Thymus (tissue), 11 donors: ENCODE measurements at regions not wholly inside any gene's neighbourhood (a gene's known extent, or its start where the extent isn't known, plus 50 kb on each side); places are given as distances from the start of the nearest gene placed in this dataset.
A peak's percentile ranks its signal among the peaks of the same experiment; 100 is the strongest.

Experiments
- DNase-seq, 9 donors: peaks; one replicate each; pipeline ENCODE4 v3.0.0-alpha.2; 2013; ENCODE audit warnings: low spot score in 9 of 9, low read depth in 6 of 9, missing footprints in 1 of 9
- H3K27ac ChIP-seq, 2 donors: one replicate each; pipeline ENCODE4 v1.5.1; 2013; ENCODE audit warnings: control low read depth in 1 of 2, low read depth in 1 of 2, low read length in 1 of 2, mild to moderate bottlenecking in 1 of 2, moderate library complexity in 1 of 2
- H3K27me3 ChIP-seq, 2 donors: one replicate each; pipeline ENCODE4 v1.5.1; 2013; ENCODE audit warnings: low read length in 1 of 2; ENCODE audit not compliant: control insufficient read depth in 2 of 2, insufficient read depth in 1 of 2
- H3K36me3 ChIP-seq, 2 donors: one replicate each; pipeline ENCODE4 v1.5.1; 2013; ENCODE audit warnings: low read length in 1 of 2, mild to moderate bottlenecking in 1 of 2, moderate library complexity in 1 of 2; ENCODE audit not compliant: control insufficient read depth in 2 of 2, insufficient read depth in 2 of 2
- H3K4me1 ChIP-seq, 2 donors: one replicate each; pipeline ENCODE4 v1.5.1; 2013; ENCODE audit warnings: low read length in 2 of 2; ENCODE audit not compliant: control insufficient read depth in 2 of 2, insufficient read depth in 2 of 2
- H3K4me3 ChIP-seq, 2 donors: one replicate each; pipeline ENCODE4 v1.5.1; 2013; ENCODE audit warnings: low read length in 2 of 2, control low read depth in 1 of 2, mild to moderate bottlenecking in 1 of 2
- H3K9me3 ChIP-seq, 2 donors: one replicate each; pipeline ENCODE4 v1.5.1; 2013; ENCODE audit warnings: low read length in 1 of 2, mild to moderate bottlenecking in 1 of 2; ENCODE audit not compliant: control insufficient read depth in 2 of 2, insufficient read depth in 1 of 2
- WGBS: extraction: QIAGEN DNeasy Blood & Tissue Kit; methylation state at CpG from one replicate; pipeline ENCODE4 v1.1.7; 2013; 5-methylcytosine and 5-hydroxymethylcytosine counted together
- donor health status: healthy.

DNA sequence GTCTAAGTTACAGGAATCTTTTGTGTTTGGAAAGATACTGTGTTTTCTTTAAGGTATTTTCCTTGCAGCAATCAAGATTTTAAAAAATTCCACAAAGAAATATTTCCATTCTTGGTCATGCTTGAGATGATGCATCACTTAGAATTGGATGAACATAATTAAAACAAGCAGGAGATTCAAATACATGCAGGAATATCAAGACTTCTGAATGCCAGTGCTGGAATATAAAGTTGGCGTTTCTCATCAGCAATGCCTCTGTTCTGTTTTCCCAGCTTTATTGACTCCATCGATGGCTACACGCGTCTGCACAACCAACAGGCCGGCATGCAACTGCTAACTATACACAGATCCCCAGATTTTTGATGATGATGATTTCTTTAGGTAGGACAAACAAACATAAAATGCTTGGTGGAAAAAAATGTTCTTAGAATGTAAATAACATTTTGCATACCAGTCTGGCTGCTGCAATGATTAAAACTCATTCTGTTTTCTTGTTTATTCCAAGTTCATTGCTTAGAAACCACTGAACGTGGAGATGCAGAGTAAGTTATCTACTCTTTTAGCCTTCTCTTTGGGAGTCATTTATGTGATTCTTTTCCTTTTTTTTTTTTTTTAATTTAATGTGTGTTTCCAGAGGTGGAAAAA is 91.3 kb upstream of the FAM171A1 start:
- peaks cover 9 to 10% of the 10 kb centered on the region in 2 donors for H3K4me1 ChIP-seq
- no peak for DNase-seq
- WGBS: 97% methylated on average over 6 of the region's 6 CpGs
- H3K27ac ChIP-seq: no peak overlapping the region
- no peak overlapping the region for H3K4me3 ChIP-seq
- H3K36me3 ChIP-seq: no peaks in the 10 kb centered on the region
- peaks cover 0 to 3% of the 10 kb centered on the region in 2 donors for H3K9me3 ChIP-seq
- H3K27me3 ChIP-seq: no peaks in the 10 kb centered on the region

DNA sequence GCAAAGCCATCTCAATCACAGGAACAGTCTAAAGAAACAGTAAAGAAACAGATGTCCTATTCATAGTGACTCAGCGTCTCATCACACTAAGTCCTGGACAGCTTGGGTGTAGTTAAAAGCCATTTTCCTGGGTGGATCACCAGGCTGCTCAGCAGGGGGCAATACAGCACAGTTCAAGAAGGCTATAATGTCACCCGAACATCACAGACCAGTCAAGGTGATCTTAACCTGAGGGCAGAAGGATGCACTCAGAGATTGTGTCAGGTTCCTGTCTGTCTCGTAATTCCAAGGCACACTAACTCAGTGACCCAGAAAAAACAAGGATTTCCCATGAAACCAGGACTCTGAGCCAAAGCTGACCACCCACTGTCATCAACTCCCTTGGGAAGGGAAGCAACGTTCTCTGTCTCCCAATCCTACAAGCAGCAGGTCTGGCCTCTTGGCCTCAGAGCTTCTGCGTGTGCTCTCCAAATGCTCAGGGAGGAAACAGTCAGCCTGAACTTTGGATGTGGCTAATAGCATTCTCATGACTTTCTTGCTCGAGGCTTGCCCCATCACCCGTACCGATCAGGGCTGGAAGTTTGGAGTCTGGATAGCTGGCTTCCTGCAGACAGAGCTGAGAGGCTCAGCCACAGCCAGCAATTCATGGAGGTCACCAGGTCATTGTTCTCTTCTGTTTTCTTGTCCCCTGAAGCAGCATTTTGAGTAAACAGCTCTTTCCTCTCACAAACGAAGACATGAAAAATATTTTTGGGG is 90.4 kb upstream of the FAM171A1 start:
- Histone ChIP-seq H3K4me3 (no peak overlapping the region), H3K27ac (no peak overlapping the region), H3K36me3 (no peaks in the 10 kb centered on the region), H3K27me3 (no peaks in the 10 kb centered on the region), H3K4me1 (peaks cover 9 to 10% of the 10 kb centered on the region in 2 donors), H3K9me3 (peaks cover 0 to 3% of the 10 kb centered on the region in 2 donors)
- 57% methylated on average over 9 of the region's 9 CpGs for WGBS
- peak in 1 of 9 donors; percentile 8 for DNase-seq

DNA sequence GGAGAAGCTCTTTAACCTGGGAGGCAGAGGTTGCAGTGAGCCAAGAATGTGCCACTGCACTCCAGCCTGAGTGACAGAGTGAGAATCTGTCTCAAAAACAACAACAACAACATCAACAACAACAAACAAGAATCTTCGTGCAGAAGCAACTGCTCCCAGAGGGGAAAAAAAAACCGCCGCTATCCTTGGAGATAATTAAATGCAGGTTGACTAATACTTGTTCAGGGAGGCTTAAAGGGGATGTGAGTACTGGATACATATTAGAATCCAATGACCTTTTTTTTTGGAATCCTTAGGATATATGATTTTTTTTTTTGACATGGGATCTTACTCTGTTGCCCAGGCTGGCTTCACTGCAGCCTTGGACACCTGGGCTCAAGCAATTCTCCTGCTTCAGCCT is 89.6 kb upstream of the FAM171A1 start:
- H3K4me1 ChIP-seq: peaks cover 9 to 10% of the 10 kb centered on the region in 2 donors
- H3K4me3 ChIP-seq: no peak overlapping the region
- H3K36me3 ChIP-seq: no peaks in the 10 kb centered on the region
- H3K9me3 ChIP-seq: peaks cover 0 to 3% of the 10 kb centered on the region in 2 donors
- H3K27me3 ChIP-seq: no peaks in the 10 kb centered on the region
- DNase-seq: no peak
- H3K27ac ChIP-seq: no peak overlapping the region
- WGBS: 96% methylated on average over 3 of the region's 3 CpGs

DNA sequence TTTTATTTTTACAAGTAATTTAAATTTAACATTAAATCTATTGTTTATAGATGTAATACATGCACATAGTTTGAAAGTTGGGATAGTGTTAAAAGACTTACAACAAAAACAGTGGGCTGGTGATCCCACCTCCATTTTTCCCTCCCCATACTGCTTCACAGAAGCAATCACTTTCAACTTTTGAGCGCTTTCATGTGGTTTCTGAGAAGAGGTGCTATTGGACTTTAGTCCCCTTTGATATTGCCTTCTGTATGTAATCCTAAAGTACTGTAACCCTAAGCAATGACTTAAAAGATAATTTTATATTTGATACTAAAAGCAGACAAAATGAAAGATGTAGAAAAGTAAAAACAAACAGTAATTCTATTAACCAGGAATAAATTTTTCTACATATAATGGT is 88.1 kb upstream of the FAM171A1 start:
- H3K4me1 ChIP-seq: peaks cover 9 to 10% of the 10 kb centered on the region in 2 donors
- H3K4me3 ChIP-seq: no peak overlapping the region
- 88% methylated on average over 1 of the region's 1 CpG for WGBS
- no peaks in the 10 kb centered on the region for H3K36me3 ChIP-seq
- H3K27me3 ChIP-seq: no peaks in the 10 kb centered on the region
- peaks cover 0 to 3% of the 10 kb centered on the region in 2 donors for H3K9me3 ChIP-seq
- no peak overlapping the region for H3K27ac ChIP-seq
- peak; percentile 12 to 81 (median 37) for DNase-seq

DNA sequence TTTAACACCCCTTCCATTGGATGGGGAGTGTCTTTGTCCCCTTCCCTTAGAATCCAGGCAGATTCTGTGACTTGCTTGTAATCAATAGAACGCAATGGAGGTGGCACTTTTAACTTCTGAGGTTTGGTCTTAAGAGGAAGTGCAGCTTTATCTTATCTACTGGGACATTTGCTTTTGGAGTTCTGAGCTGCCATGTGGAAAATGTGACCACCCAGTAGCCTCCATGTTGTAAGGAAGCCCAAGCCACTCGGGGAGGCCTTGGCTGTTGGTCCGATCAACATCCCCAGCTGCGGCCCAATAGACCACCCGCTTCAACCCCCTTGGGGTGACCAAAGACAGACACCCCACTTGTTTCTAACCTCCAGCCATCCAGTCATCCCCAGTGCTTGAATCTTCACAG is 86.3 kb upstream of the FAM171A1 start:
- H3K27ac ChIP-seq: no peak overlapping the region

DNA sequence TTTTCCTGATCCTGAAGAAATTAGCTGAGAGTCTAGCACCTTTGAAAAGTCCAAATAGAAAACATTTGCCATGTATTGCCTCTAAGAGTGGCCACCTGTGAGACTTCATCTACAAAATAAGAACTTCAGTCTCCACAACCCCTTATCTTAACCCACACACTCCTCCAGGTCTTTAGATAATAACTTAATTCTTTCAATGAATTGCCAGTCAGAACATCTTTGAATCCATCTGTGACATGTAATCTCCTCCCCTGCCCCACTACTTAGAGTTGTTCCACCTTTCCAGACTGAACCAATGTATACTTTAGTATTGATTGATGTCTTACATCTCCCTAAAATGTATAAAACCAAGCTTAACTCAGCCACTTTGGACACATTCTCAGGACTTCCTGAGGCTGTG is 84.4 kb upstream of the FAM171A1 start:
- no peak overlapping the region for H3K27ac ChIP-seq
- H3K9me3 ChIP-seq: no peaks in the 10 kb centered on the region
- no peak overlapping the region for H3K4me3 ChIP-seq
- no peaks in the 10 kb centered on the region for H3K36me3 ChIP-seq
- H3K27me3 ChIP-seq: no peaks in the 10 kb centered on the region
- no peak for DNase-seq
- H3K4me1 ChIP-seq: peaks cover 9 to 10% of the 10 kb centered on the region in 2 donors

More for the DNA sequence above, 86.3 kb upstream of the FAM171A1 start:
- DNase-seq: no peak
- Histone ChIP-seq H3K27me3 (no peaks in the 10 kb centered on the region), H3K9me3 (no peaks in the 10 kb centered on the region), H3K4me1 (peaks cover 9 to 10% of the 10 kb centered on the region in 2 donors), H3K36me3 (no peaks in the 10 kb centered on the region), H3K4me3 (no peak overlapping the region)
- WGBS: 95% methylated on average over 5 of the region's 5 CpGs

DNA sequence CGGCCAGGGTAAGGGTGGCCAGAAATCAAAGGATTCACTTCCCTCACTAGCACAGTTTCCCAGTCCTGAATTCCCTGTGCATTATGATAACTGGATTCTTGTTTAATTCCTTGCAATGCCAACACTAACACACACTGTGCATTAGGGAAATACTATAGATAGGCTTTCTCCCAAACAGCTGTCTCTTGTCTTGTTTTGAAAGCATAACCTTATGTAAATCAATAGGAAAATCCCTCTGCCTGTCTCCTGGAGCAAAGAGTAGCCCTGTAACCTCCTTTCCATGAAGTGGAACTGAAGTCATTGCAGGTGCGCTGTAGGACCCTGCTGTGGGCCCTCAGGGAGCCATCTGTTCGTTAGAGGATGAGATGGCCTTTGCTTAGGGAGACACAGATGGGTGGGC is 82.8 kb upstream of the FAM171A1 start:
- no peak for DNase-seq
- no peaks in the 10 kb centered on the region for H3K27me3 ChIP-seq
- no peak overlapping the region for H3K27ac ChIP-seq
- no peaks in the 10 kb centered on the region for H3K36me3 ChIP-seq
- H3K4me3 ChIP-seq: no peak overlapping the region
- H3K4me1 ChIP-seq: peaks cover 7 to 9% of the 10 kb centered on the region in 2 donors
- H3K9me3 ChIP-seq: no peaks in the 10 kb centered on the region
- WGBS: 92% methylated on average over 3 of the region's 3 CpGs

DNA sequence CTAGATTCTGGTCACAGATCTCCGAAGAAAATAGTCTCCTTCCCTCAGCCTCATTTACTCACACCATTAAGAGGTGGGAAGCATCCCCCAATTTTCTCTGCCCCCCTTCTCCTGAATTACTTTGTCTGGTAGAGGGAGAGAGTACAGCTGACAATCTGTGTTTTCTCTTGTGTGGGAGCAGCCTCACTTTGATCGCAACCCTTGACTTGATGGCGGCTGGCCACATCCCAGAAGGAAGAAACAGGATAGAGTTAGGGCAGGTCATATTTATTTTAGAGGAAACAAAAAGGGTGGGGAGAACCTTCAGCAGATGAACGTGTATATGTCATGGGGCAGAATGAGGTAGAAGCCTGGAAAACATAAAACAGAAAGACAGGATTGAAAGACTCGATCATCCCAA is 82.4 kb upstream of the FAM171A1 start:
- no peak for DNase-seq
- WGBS: 87% methylated on average over 5 of the region's 5 CpGs

DNA sequence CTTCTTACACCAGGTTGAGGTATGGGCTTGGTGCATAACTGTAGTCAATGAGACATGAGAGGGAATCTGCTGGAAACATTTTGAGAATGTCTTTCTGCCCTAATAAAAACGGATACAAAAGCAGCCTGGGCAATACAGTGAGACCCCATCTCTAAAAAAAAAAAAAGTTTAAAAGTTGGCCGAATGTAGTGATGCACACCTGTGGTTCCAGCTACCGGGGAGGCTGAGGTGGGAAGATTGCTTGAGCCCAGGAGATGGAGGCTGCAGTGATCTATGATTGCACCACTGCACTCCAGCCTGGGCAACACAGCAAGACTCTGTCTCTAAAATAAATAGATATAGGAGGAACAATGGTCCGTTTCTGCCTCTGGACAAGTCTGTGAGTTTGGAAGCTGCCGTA is 81.5 kb upstream of the FAM171A1 start:
- no peaks in the 10 kb centered on the region for H3K36me3 ChIP-seq
- no peak overlapping the region for H3K27ac ChIP-seq
- no peak for DNase-seq
- H3K4me3 ChIP-seq: no peak overlapping the region
- H3K4me1 ChIP-seq: peaks cover 0 to under 1% of the 10 kb centered on the region in 2 donors
- no peaks in the 10 kb centered on the region for H3K27me3 ChIP-seq
- no peaks in the 10 kb centered on the region for H3K9me3 ChIP-seq
- 93% methylated on average over 5 of the region's 5 CpGs for WGBS

More for the DNA sequence above, 82.4 kb upstream of the FAM171A1 start:
- H3K36me3 ChIP-seq: no peaks in the 10 kb centered on the region
- no peak overlapping the region for H3K4me3 ChIP-seq
- no peaks in the 10 kb centered on the region for H3K9me3 ChIP-seq
- peaks cover 3 to 4% of the 10 kb centered on the region in 2 donors for H3K4me1 ChIP-seq
- no peak overlapping the region for H3K27ac ChIP-seq
- no peaks in the 10 kb centered on the region for H3K27me3 ChIP-seq
